Transverse colon (tissue), 4 donors: ENCODE measurements at regions not wholly inside any gene's neighbourhood (a gene's known extent, or its start where the extent isn't known, plus 50 kb on each side); places are given as distances from the start of the nearest gene placed in this dataset.

ENCODE experiments used
- DNase-seq: peaks from one replicate; pipeline ENCODE4 v3.0.0-alpha.2; 2019
- H3K27ac ChIP-seq, 4 donors: fragments of 200-600 bp; sonication (generic); 2 replicates each; pipeline ENCODE4 v1.5.1; 2016 to 2018; ENCODE audit warnings: inconsistent platforms in 4 of 4
- H3K27me3 ChIP-seq: fragments of 200-600 bp; sonication (generic); 2 replicates; pipeline ENCODE4 v1.5.1; 2017; ENCODE audit warnings: inconsistent platforms
- H3K36me3 ChIP-seq, 4 donors: fragments of 200-600 bp; sonication (generic); 2 replicates each; pipeline ENCODE4 v1.5.1; 2017 to 2019; ENCODE audit warnings: inconsistent platforms in 4 of 4
- H3K4me1 ChIP-seq, 4 donors: fragments of 200-600 bp; sonication (generic); 2 replicates each; pipeline ENCODE4 v1.5.1; 2017 to 2020; ENCODE audit warnings: inconsistent platforms in 4 of 4
- H3K4me3 ChIP-seq, 4 donors: fragments of 200-600 bp; sonication (generic); 1 replicate in 1 of 4; 2 replicates in 3 of 4; pipeline versions ENCODE4 v1.5.1 to v1.6.1; 2017 to 2019; ENCODE audit warnings: inconsistent platforms in 4 of 4
- H3K9me3 ChIP-seq, 2 donors: fragments of 200-600 bp; sonication (generic); 2 replicates each; pipeline ENCODE4 v1.5.1; 2017 to 2019; ENCODE audit warnings: inconsistent platforms in 2 of 2
- EP300 ChIP-seq: sonication (generic); formaldehyde crosslinking; IDR thresholded peaks from one replicate; pipeline ENCODE4 v1.6.1; 2017; ENCODE audit warnings: antibody characterized with exemption, low read depth
- POLR2A ChIP-seq: fragments of 450-650 bp; IDR thresholded peaks from one replicate; pipeline ENCODE4 v1.6.1; 2016; ENCODE audit warnings: antibody characterized with exemption, mild to moderate bottlenecking, moderate library complexity
- POLR2AphosphoS5 ChIP-seq, 3 donors: sonication (generic); formaldehyde crosslinking; IDR thresholded peaks; one replicate each; pipeline ENCODE4 v1.6.1; 2016; ENCODE audit warnings: antibody characterized with exemption in 3 of 3
- WGBS, 2 donors: methylation state at CpG; one replicate each; pipeline ENCODE4 v1.1.5; 2018; ENCODE audit warnings: low coverage in 1 of 2; 5-methylcytosine and 5-hydroxymethylcytosine counted together
- in situ Hi-C, 4 donors: fragments of 200-750 bp; cut with MboI; loops; one replicate each; pipeline versions ENCODE4 v1.15.0 to v1.15.1; 2017; ENCODE audit warnings: low sequenced_read_pairs in 3 of 4, low pct_ligation_motif_present in 1 of 4, low pct_unique_long_range_greater_than_20kb in 1 of 4
- intact Hi-C: fragments of 100-400 bp; cut with DNase I; formaldehyde crosslinking; loops from one replicate; pipeline ENCODE4 v1.15.1; 2023; ENCODE audit warnings: low total_unique reads
- TF ChIP-seq, protein P1 (sequence below), 5 experiments: fragments of 200-600 bp in 3 of 5; fragments of 450-650 bp in 2 of 5; sonication (generic) in 3 of 5; IDR thresholded peaks; 1 replicate in 2 of 5; 2 replicates in 3 of 5; pipeline ENCODE4 v1.5.1; 2016 to 2017; ENCODE audit warnings: antibody characterized with exemption in 5 of 5, inconsistent platforms in 3 of 5, mild to moderate bottlenecking in 2 of 5, moderate library complexity in 1 of 5

- Histone ChIP-seq H3K36me3 (no peaks in the 10 kb centered on the region), H3K4me3 (no peak overlapping the region), H3K27ac (no peak overlapping the region), H3K27me3 (no peaks in the 10 kb centered on the region), H3K9me3 (no peaks in the 10 kb centered on the region), H3K4me1 (no peaks in the 10 kb centered on the region)
- no peak for DNase-seq
- TF ChIP-seq POLR2A, result no peak
- TF ChIP-seq, protein P1, sequence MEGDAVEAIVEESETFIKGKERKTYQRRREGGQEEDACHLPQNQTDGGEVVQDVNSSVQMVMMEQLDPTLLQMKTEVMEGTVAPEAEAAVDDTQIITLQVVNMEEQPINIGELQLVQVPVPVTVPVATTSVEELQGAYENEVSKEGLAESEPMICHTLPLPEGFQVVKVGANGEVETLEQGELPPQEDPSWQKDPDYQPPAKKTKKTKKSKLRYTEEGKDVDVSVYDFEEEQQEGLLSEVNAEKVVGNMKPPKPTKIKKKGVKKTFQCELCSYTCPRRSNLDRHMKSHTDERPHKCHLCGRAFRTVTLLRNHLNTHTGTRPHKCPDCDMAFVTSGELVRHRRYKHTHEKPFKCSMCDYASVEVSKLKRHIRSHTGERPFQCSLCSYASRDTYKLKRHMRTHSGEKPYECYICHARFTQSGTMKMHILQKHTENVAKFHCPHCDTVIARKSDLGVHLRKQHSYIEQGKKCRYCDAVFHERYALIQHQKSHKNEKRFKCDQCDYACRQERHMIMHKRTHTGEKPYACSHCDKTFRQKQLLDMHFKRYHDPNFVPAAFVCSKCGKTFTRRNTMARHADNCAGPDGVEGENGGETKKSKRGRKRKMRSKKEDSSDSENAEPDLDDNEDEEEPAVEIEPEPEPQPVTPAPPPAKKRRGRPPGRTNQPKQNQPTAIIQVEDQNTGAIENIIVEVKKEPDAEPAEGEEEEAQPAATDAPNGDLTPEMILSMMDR (IDR thresholded peaks at IDR 0.05), result no peak
- no peak for TF ChIP-seq POLR2AphosphoS5 (IDR thresholded peaks at IDR 0.05)
- no peak for TF ChIP-seq EP300
- in situ Hi-C loops (no loop called here), intact Hi-C loops (no loop called here)
- 50 to 78% methylated on average over 3 to 11 of the region's 11 CpGs for WGBS, 2 donors
Measured at GRCh38 chr13:109480011-109480955, 306.1 kb downstream of the IRS2 start.

- TF ChIP-seq POLR2A (no peak), POLR2AphosphoS5 (IDR thresholded peaks at IDR 0.05) (no peak), EP300 (no peak)
- TF ChIP-seq, protein P1 (IDR thresholded peaks at IDR 0.05), result no peak
- intact Hi-C loops (no loop called here), in situ Hi-C loops (no loop called here)
- no peaks in the 10 kb centered on the region for H3K36me3 ChIP-seq
- WGBS, 2 donors, result 90% methylated on average over 2 of the region's 2 CpGs; no CpG with 5 or more reads in 1 of the 2 donors
- DNase-seq, result no peak
- no peak overlapping the region for H3K27ac ChIP-seq
- H3K9me3 ChIP-seq, result no peaks in the 10 kb centered on the region
- H3K27me3 ChIP-seq, result no peaks in the 10 kb centered on the region
- H3K4me1 ChIP-seq, result no peaks in the 10 kb centered on the region
- H3K4me3 ChIP-seq, result no peak overlapping the region
Measured at GRCh38 chr13:109479534-109479933, 306.8 kb downstream of the IRS2 start.

- intact Hi-C loops (no loop called here), in situ Hi-C loops (no loop called here)
- 75 to 89% methylated on average over 3 to 5 of the region's 5 CpGs for WGBS, 2 donors
- no peak for TF ChIP-seq POLR2AphosphoS5 (IDR thresholded peaks at IDR 0.05)
- TF ChIP-seq, protein P1 (IDR thresholded peaks at IDR 0.05), result no peak
- no peak for TF ChIP-seq POLR2A
- no peak for TF ChIP-seq EP300
- Histone ChIP-seq H3K9me3 (no peaks in the 10 kb centered on the region), H3K27ac (no peak overlapping the region), H3K4me3 (no peak overlapping the region), H3K36me3 (no peaks in the 10 kb centered on the region), H3K4me1 (no peaks in the 10 kb centered on the region), H3K27me3 (no peaks in the 10 kb centered on the region)
- DNase-seq, result no peak
Measured at GRCh38 chr13:109476001-109476400, 310.4 kb downstream of the IRS2 start.

DNA sequence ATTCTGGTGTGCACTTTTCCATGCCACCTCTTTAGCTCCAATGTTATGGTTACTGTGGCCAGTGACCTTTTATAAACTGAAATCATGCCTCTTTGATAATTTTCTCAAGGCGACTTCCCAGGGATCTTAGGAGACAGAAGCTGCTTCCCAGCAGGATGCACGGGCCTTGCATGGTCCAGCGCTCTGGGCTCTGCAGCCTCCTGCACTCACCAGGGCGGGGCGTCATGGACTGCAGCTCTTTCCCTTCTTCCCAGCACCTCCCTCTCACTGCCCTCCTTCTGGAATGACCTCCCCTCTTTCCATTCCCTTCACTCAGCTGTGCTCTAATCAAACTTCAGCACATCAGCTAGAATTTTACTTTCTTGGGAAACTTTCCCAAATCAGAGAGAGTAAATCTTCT, 318.3 kb downstream of the IRS2 start:
- Histone ChIP-seq H3K4me3 (no peak overlapping the region), H3K27ac (no peak overlapping the region), H3K4me1 (no peaks in the 10 kb centered on the region), H3K9me3 (peaks cover 1 to 3% of the 10 kb centered on the region in 2 donors), H3K27me3 (no peaks in the 10 kb centered on the region), H3K36me3 (no peaks in the 10 kb centered on the region)
- intact Hi-C loops, result loop anchor here (5.0 kb wide), 1 partner anchor 49 kb away; no protein-coding TSS in a partner anchor
- DNase-seq, result no peak
- WGBS, 2 donors, result 30 to 59% methylated on average over 2 to 5 of the region's 5 CpGs
- in situ Hi-C loops, result no loop called here
- TF ChIP-seq, protein P1 (IDR thresholded peaks at IDR 0.05), result no peak
- no peak for TF ChIP-seq POLR2A
- TF ChIP-seq POLR2AphosphoS5 (IDR thresholded peaks at IDR 0.05), result no peak
- no peak for TF ChIP-seq EP300
